ENCODE measurements at regions not wholly inside any gene's neighbourhood (a gene's known extent, or its start where the extent isn't known, plus 50 kb on each side); places are given as distances from the start of the nearest gene placed in this dataset.
"Not testable (repeated sequence)": the region's sequence is repeated elsewhere in the genome, so short reads cannot be mapped to it uniquely, and the experiment has no call there.

DNA sequence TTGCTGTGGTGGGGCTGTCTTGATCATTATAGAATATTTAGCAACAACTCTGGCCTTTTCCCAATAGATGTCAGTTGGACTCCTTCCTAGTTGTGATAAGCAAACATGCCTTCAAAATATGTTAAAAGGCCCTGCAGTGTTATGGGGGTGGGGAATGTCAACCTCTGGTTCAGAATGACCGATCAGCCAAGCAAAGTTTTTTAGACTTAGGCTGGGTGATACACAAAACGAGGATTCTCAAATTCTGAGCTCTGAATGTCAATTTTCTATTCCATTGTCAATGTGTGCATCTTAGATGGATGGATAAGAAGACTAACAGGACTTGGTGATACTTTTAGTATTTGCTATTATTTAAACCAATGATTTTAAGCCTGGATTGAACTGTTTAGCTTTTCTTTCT lies 940.0 kb upstream of the GRIA3 start:
- H3K27ac ChIP-seq = no peak overlapping the region
- DNase-seq (ENCODE audit: low read depth, low spot score) = no peak

DNA sequence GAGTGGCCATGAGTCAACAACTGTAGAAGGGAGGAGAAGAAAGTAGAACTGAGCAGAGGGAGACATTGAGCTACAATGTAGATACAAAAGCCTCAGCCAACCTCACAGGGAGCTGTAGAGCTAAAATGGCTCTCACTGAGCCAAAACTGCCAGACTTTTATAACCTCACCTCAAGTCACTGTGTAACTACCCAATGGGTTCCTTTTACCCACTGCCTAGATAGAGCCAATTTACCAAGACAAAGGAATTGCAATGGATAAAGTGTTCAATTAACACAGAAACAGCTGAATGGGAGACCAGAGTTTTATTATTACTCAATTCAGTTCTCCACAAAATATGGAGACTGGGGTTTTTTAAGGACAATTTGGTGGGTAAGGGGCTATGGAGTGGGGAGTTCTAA lies 938.9 kb upstream of the GRIA3 start:
- no peak for DNase-seq (ENCODE audit: low read depth, low spot score)
- no peak overlapping the region for H3K27ac ChIP-seq

DNA sequence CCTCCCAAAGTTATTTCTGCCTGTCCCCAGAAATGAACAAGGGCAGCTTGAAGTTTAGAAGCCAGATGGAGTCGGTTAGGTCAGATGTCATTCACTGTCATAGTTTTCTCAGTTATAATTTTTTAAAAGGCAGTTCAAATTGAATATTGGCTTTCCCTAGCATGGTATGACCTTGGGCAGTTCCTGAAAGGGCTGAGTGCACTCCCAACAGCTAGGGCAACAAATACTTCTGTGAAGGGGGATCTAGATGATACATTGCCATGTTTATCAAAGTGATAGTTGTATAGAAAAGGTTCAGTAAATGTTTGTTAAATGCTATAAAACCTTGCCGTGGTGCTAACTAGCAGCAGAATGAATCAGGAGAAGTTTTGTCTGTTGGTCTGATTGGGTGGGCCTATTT lies 938.1 kb upstream of the GRIA3 start:
- no peak overlapping the region for H3K27ac ChIP-seq
- no peak for DNase-seq (ENCODE audit: low read depth, low spot score)

DNA sequence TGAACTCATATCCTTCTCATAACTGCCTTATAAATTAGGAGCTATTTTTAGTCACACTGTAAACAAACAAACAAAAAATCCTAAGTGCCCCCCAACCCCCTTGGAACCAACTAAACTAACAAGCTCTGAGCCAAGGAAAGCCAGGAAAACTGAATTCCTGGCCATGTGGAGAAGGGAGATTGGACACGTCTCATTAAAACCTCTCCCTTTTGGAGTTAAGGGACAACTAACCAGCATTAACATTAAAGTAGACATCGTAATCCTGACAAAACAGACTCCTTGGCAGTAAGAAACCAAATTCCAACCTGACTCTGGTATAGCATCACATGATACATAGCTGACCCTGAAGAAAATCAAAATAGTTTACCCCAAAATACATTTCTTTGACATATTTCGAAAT lies 937.1 kb upstream of the GRIA3 start:
- DNase-seq (ENCODE audit: low read depth, low spot score) = no peak
- H3K27ac ChIP-seq = no peak overlapping the region

DNA sequence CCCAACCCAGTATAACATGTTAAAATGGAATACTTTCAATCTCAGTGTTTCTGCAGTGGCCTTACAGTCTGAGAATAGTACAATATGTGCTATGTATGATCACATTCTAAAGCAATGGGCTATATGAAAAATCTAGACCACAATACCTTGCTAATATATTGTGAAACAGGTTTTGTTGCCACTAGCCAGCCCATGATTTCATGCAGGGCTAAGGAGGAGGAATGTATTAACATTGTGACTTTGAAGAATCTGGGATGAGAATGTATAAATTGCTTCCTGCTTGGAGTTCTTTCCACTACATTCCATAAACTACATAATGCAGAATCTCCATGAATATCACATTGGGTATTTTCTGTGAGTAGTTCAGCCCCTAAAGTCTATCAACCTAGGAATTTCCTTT lies 935.4 kb upstream of the GRIA3 start:
- no peak overlapping the region for H3K27ac ChIP-seq
- no peak for DNase-seq (ENCODE audit: low read depth, low spot score)

DNA sequence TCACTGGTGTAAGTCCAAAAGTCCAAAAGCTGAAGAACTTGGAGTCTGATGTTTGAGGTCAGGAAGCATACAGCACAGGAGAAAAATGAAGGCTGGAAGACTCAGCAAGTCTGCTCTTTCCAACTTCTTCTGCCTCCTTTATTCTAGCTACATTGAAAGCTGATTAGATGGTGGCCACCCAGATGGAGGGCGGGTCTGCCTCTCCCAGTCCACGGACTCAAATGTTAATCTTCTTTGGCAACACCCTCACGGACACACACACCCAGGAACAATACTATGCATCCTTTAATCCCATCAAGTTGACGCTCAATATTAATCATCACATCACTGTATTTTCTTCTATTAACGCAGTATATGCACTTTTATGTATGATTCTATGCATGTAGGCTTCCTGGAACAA lies 931.6 kb upstream of the GRIA3 start:
- no peak overlapping the region for H3K27ac ChIP-seq
- DNase-seq (ENCODE audit: low read depth, low spot score) = no peak

DNA sequence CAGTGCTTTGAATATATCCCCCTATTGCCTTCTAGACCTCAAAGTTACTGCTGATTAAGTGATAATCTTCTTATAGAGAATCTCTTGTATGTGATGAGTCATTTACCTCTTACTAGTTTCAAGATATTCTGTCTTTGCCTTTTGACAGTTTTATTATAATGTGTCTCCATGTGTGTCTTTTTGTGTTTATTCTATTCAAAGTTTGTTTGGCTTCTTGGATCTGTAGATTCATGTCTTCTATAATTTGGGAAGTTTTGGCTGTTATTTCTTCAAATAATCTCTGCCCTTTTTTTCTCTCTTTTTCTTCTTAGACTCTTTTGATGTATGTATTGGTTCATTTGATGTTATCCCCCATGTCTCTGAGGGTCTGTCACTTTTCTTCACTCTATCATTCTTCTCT lies 915.7 kb upstream of the GRIA3 start:
- no peak overlapping the region for H3K27ac ChIP-seq
- no peak for DNase-seq (ENCODE audit: low read depth, low spot score)

DNA sequence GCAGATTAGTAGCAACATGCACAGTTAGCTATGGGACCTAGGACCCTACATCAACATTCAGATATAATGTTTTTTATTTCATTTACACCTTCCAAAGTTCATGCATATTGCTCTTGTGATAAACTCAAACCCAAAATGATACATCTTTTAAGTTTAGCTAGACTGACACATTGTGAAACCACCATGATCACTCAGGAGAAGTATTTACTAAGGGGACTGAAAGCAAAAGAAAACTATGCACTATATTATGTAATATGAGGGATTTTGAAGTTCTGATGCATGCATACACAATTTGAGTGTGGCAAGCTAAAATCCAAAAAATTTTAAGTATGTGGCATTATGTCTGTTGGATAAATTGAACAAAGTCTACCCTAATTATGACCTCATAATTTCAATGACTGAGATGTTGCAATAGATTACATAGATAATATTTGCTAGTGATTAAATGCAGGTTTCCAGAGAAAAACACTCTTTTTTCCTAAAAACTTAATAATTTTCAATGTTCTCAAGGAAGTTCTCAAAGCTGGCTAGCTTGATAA lies 914.8 kb upstream of the GRIA3 start:
- H3K27ac ChIP-seq = no peak overlapping the region
- no peak for DNase-seq (ENCODE audit: low read depth, low spot score)

DNA sequence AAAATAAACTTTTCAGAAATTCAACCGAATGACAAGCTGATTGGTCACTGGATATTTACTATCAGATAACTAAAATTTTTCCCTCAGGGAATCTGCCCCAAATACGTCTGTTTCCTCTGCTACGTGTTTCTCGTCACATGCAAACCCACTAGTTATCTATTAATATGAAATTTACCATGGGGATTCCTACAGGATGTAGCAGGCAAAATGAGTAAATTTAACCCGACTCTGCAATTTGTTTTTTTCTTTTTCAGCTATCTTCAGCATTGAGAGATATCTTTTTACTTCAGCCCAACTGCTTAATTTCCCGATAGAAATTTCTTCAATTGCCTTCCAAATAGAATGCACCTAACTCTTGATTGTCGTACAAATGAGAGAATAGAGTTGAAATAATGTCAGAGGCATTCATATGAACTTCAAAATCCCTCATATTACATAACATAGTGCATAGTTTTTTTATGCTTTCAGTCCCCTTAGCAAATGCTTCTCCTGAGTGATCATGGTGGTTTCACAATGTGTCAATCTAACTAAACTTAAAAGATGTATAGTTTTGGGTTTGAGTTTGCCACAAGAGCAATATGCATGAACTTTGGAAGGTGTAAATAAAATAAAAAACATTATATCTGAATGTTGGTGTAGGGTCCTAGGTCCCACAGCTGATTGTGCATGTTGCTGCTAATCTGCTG lies 913.1 kb upstream of the GRIA3 start:
- DNase-seq (ENCODE audit: low read depth, low spot score) = no peak
- no peak overlapping the region for H3K27ac ChIP-seq

DNA sequence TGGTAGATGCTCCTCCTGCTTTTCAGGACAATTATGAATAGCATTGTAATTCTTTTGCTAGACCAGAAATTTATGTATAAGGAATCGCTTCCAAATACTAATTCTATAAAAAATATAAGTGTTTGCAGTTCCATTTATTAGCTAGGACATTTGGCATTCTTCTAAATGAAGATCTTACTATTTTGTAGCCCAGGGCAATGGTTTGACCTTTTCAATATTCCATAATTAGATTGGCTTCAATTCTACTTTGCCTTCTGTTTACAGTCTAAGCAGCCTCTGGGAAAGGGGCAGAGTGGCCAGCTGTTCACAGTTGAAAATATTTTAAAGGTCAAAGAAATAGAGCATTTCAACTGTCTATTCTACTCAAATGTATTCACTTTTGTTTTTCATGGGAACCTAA lies 912.1 kb upstream of the GRIA3 start:
- no peak for DNase-seq (ENCODE audit: low read depth, low spot score)
- H3K27ac ChIP-seq = no peak overlapping the region

DNA sequence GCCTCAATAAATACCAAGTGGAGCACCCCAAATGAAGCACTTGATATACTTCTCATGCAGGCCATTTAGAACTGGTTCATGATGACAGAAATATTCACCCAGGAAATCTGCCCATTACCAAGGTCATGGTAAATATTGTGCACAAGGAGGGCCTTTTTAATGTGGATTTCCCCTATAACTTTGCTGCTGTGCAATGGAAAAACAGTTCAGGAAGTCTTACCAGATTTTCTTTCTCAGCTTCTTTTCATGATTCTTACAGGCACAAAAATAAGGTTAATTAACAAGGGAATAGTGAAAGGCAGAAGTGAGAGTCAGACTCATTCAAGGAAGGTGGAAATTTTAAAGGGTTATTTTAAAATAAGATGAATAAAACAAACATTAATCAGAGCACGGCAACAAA lies 904.3 kb upstream of the GRIA3 start:
- H3K27ac ChIP-seq = no peak overlapping the region
- no peak for DNase-seq (ENCODE audit: low read depth, low spot score)

DNA sequence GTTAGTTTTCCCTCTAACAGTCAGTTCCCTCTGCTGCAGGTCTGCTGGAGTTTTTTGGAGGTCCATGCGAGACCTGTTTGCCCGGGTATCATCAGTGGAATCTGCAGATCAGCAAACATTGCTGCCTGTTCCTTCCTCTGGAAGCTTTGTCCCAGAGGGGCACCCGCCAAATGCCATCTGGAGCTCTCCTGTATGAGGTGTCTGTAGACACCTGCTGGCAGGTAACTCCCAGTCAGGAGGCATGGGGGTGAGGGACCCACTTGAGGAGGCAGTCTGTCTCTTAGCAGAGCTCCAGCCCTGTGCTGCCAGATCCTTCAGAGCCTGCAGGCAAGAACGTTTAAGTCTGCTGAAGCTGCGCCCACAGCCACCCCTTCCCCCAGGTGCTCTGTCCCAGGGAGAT lies 884.3 kb upstream of the GRIA3 start:
- not testable (repeated sequence) for H3K27ac ChIP-seq; DNase-seq (ENCODE audit: low read depth, low spot score)

DNA sequence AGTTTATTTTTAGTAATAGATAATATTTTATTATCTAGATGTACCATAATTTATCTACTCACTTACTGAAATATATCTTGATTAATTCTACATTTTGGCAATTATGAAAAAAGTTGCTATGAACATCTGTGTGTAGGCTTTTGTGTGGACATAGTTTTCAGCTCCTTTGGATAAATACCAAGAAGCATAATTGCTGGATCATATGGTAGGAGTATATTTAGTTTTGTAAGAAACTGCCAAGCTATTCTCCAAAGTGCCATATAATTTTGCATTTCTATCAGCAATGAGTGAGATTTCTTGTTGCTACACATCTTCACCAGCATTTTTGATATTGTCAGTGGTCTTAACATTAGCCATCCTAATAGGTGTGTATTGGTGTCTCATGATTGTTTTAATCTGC lies 882.6 kb upstream of the GRIA3 start:
- no peak overlapping the region for H3K27ac ChIP-seq
- DNase-seq (ENCODE audit: low read depth, low spot score) = no peak

DNA sequence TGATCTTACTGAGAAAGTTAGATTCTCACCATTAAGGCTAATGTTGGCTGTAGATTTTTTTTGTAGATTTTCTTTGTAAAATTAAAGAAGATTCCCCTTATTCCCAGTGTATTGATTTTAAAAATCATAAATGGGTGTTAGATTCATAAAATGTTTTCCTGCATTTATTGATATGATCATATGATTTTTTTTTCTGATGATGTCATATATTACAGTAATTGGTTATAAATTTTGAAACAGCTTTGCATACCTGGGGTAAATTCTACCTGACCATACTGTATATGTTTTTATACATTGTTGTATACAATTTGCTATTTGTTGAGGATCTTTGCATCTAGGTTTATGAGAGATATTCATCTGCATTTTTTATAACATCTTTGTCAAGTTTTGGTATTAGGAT lies 880.3 kb upstream of the GRIA3 start:
- no peak overlapping the region for H3K27ac ChIP-seq
- DNase-seq (ENCODE audit: low read depth, low spot score) = no peak

DNA sequence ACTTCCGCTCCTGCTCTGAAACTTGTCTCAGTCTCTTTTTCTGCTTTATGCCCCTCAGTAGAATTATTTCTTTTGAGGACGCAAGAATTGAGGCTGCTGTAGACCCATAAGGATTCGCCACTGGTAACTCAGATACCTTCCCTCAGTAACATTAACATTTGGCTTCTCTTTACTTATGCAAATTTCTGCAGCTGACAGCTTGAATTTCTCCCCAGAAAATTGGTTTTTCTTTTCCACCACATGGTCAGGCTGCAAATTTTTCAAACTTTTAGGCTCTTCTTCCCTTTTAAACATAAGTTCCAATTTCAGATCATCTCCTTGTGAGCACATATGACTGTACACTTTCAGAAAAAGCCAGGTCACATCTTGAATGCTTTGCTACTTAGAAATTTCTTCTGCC lies 839.3 kb upstream of the GRIA3 start:
- DNase-seq (ENCODE audit: low read depth, low spot score) = no peak

DNA sequence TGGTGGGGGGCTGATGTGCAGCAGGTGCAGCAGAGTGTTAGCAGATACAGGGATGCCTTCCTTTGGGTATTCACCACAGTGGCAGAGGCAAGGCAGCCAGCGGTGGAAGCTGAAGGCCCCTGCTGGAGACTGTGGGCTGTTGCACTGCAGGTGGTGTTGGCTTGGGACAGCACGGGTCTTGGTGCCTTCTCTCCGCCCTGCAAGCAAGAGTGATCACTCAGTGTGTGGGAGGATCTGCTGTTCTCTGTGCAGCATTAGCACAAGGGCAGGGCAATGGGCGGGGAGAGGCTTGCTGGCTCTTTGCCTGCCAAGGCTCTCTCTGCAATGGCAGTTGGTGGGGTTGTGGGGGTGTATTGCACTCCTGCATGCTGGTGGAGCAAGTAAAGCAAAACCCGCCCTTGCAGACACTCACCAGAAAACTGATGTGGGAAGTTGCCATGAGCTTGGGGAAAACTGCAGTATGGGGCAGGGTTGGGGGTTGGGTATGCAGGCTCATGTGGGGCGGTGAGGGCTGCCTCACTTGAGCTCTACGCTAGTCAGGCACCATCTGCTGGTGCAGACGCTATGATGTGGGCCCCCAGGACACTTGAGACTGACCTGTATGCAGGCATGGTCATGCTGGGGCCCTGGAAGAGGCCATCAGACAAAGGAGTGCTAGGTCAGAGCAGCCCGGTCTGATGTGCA lies 820.8 kb upstream of the GRIA3 start:
- no peak for DNase-seq (ENCODE audit: low read depth, low spot score)
- no peak overlapping the region for H3K27ac ChIP-seq

More for the DNA sequence above, 839.3 kb upstream of the GRIA3 start:
- no peak overlapping the region for H3K27ac ChIP-seq

DNA sequence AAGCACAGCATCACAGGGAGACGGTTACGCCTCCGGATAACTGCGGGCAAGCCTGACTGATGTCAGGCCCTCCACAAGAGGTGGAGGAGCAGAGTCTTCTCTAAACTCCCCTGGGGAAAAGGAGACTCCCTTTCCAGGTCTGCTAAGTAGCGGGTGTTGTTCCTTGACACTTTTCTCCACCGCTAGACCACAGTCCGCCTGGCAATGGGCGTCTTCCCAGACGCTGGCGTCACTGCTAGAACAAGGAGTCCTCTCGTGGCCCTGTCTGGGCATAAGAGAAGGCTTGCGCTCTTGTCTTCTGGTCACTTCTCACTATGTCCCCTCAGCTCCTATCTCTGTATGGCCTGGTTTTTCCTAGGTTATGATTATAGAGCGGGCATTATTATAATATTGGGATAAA lies 808.5 kb upstream of the GRIA3 start:
- DNase-seq (ENCODE audit: low read depth, low spot score); H3K27ac ChIP-seq: not testable (repeated sequence)

DNA sequence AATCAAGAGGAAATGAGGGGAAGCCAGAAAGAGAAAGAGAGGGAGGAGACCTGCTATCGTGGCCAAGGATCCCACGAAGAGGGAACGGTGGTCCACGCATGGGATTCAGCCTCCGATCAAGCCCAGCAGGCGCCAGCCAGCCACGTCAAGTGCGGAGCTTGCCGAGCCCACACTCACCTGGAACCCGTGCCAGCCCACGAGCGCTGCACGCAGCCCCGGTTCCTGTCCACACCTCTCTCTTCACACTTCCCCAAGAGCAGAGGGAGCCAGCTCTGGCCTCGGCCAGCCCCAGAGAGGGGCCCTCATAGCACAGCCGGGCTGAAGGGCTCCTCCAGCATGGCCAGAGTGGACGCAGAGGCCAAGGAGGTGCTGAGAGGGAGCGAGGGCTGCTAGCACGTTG lies 795.1 kb upstream of the GRIA3 start:
- no peak for DNase-seq (ENCODE audit: low read depth, low spot score)
- no peak overlapping the region for H3K27ac ChIP-seq

DNA sequence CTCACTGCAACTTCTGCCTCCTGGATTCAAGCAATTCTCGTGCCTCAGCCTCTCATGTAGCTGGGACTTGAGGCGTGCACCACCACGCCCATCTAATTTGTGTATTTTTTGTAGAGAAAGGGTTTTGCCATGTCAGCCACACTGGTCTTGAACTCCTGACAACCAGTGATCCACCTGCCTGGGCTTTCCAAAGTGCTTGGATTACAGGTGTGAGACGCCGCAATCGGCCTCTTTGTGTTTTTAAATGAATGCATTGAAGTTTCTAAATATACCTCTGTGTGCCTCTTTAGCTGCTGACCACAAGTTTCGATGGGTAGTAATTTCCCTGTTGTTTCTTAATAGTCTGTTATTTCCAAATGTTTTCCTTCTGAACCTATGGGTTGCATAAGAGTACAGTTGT lies 765.3 kb upstream of the GRIA3 start:
- no peak overlapping the region for H3K27ac ChIP-seq
- no peak for DNase-seq (ENCODE audit: low read depth, low spot score)

DNA sequence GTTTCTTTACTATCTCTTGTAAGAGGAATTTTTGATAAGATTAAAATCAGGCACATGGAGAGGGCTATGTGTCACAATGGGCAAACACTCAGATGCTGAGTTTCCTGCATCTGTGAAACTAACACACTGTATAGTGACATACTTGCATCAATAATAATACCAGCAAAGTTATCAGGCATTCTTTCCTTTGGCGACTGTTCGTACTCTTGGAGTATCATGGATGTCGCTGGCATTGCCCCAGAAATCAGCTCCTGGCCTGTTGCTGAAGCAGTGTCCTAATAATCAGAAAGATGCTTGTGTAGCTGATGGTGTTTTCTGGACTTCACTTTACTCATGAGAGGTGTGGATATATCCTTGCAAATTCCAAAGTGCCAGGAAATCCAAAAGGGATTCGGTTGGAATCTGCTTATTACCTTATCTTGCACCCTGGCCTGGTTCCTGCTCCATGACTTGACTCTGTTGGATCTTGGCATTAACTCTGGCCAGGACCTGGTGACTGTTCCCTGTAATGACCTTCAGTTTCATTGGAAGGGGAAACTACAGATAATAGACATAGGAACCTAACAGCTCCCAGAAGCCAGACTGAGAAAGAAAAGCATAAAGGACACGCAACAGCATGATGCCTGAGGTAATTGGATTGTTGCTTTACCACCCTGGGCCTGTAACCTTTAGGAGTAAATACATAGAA lies 762.5 kb upstream of the GRIA3 start:
- H3K27ac ChIP-seq = no peak overlapping the region
- no peak for DNase-seq (ENCODE audit: low read depth, low spot score)

DNA sequence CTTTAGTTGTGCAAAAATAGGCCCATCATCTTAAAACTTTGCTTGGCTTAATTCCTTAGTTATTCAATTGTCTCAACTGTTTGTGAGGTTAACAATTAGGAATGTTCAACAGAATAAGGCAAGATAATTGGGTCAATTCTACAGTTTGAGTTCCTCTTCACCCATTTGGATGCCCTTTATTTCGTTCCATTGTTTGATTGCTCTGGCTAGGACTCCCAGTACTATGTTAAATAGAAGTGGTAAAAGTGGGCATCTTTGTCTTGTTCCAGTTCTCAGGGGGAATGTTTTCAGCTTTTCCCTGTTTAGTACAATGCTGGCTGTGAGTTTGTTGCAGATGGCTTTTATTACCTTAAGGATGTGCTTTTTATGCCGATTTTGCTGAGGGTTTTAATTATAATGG lies 761.5 kb upstream of the GRIA3 start:
- DNase-seq (ENCODE audit: low read depth, low spot score) = no peak
- no peak overlapping the region for H3K27ac ChIP-seq
